ENCODE measurements at regions not wholly inside any gene's neighbourhood (a gene's known extent, or its start where the extent isn't known, plus 50 kb on each side); places are given as distances from the start of the nearest gene placed in this dataset.

GRCh38 chr3:178275793-178276192, 260.4 kb upstream of the KCNMB2 start:
- no peak overlapping the region for H3K27ac ChIP-seq (ENCODE audit: low read depth, low read length)
- no peak overlapping the region for H4K12ac ChIP-seq (ENCODE audit: low read depth, low read length)
- no peaks in the 10 kb centered on the region for H3K79me1 ChIP-seq (ENCODE audit: low read length)
- H3K4ac ChIP-seq (ENCODE audit: low read depth, low read length) = no peak overlapping the region
- no peaks in the 10 kb centered on the region for H3K36me3 ChIP-seq (ENCODE audit: control insufficient read depth in 1 of 2, insufficient read depth in 2 of 2, low read length in 2 of 2)
- no peak overlapping the region for H2BK5ac ChIP-seq (ENCODE audit: low read depth, low read length, poor library complexity)
- WGBS (ENCODE audit: extremely low coverage, insufficient coverage, insufficient read length) = no CpG with 5 or more reads among the region's 2 CpGs
- no peak overlapping the region for H2BK120ac ChIP-seq (ENCODE audit: insufficient read depth, low read length, poor library complexity)
- H3K9me3 ChIP-seq (ENCODE audit: insufficient read depth, low read depth, low read length) = no peaks in the 10 kb centered on the region
- H2AK5ac ChIP-seq (ENCODE audit: low read length) = no peak overlapping the region
- H3K23ac ChIP-seq (ENCODE audit: low read length) = no peak overlapping the region
- no peaks in the 10 kb centered on the region for H3K79me2 ChIP-seq (ENCODE audit: control insufficient read depth, insufficient read depth, low read length, poor library complexity)
- H3K14ac ChIP-seq (ENCODE audit: low read length) = no peak overlapping the region
- no peaks in the 10 kb centered on the region for H3K4me1 ChIP-seq (ENCODE audit: control insufficient read depth in 1 of 2, insufficient read depth in 2 of 2, low read length in 2 of 2)
- H3K4me2 ChIP-seq (ENCODE audit: low read length) = no peak overlapping the region
- no peak overlapping the region for H3K9ac ChIP-seq (ENCODE audit: low read length)
- H4K91ac ChIP-seq (ENCODE audit: low read depth, low read length) = no peak overlapping the region
- peak; percentile 30 to 75 for DNase-seq
- H3K18ac ChIP-seq (ENCODE audit: low read length) = no peak overlapping the region
- H4K8ac ChIP-seq (ENCODE audit: low read depth, low read length) = no peak overlapping the region
- H3K4me3 ChIP-seq (ENCODE audit: low read depth, low read length) = no peak overlapping the region
- H3K27me3 ChIP-seq (ENCODE audit: insufficient read depth, low read length) = no peaks in the 10 kb centered on the region
- no peak overlapping the region for H2BK12ac ChIP-seq (ENCODE audit: low read length)
- no peak overlapping the region for H2AFZ ChIP-seq (ENCODE audit: insufficient read depth, low read length, poor library complexity)

DNA sequence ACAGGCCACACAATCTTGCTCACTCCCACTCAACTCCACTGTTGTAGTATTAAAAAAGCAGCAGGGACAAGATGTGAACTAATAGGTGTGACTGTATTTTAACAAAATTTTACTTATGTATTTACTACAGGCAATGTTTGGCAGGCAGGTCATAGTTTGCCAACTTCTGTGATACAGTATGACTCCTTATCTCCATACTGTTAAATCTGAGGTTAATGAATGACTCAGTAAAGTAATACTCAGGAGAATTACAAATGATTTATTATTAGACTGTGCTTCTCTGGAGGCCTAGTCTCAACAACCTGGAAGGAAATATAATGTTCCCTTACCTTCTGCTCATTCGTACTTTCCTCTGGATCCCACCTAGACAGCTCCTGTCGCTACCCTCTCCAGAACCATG, 258.6 kb upstream of the KCNMB2 start:
- Histone ChIP-seq H3K4me3 (ENCODE audit: low read depth, low read length) (no peak overlapping the region), H2AFZ (ENCODE audit: insufficient read depth, low read length, poor library complexity) (no peak overlapping the region), H2BK5ac (ENCODE audit: low read depth, low read length, poor library complexity) (no peak overlapping the region), H2AK5ac (ENCODE audit: low read length) (no peak overlapping the region), H3K79me2 (ENCODE audit: control insufficient read depth, insufficient read depth, low read length, poor library complexity) (no peaks in the 10 kb centered on the region), H3K14ac (ENCODE audit: low read length) (no peak overlapping the region), H4K91ac (ENCODE audit: low read depth, low read length) (no peak overlapping the region), H3K27me3 (ENCODE audit: insufficient read depth, low read length) (no peaks in the 10 kb centered on the region), H3K18ac (ENCODE audit: low read length) (no peak overlapping the region), H2BK12ac (ENCODE audit: low read length) (no peak overlapping the region), H2BK120ac (ENCODE audit: insufficient read depth, low read length, poor library complexity) (no peak overlapping the region), H3K4me2 (ENCODE audit: low read length) (no peak overlapping the region), H3K79me1 (ENCODE audit: low read length) (no peaks in the 10 kb centered on the region), H3K27ac (ENCODE audit: low read depth, low read length) (no peak overlapping the region), H3K9ac (ENCODE audit: low read length) (no peak overlapping the region), H3K4me1 (ENCODE audit: control insufficient read depth in 1 of 2, insufficient read depth in 2 of 2, low read length in 2 of 2) (no peaks in the 10 kb centered on the region), H4K8ac (ENCODE audit: low read depth, low read length) (no peak overlapping the region), H4K12ac (ENCODE audit: low read depth, low read length) (no peak overlapping the region), H3K23ac (ENCODE audit: low read length) (no peak overlapping the region), H3K9me3 (ENCODE audit: insufficient read depth, low read depth, low read length) (no peaks in the 10 kb centered on the region), H3K36me3 (ENCODE audit: control insufficient read depth in 1 of 2, insufficient read depth in 2 of 2, low read length in 2 of 2) (no peaks in the 10 kb centered on the region), H3K4ac (ENCODE audit: low read depth, low read length) (no peak overlapping the region)
- no CpG with 5 or more reads among the region's 2 CpGs for WGBS (ENCODE audit: extremely low coverage, insufficient coverage, insufficient read length)
- no peak for DNase-seq

DNA sequence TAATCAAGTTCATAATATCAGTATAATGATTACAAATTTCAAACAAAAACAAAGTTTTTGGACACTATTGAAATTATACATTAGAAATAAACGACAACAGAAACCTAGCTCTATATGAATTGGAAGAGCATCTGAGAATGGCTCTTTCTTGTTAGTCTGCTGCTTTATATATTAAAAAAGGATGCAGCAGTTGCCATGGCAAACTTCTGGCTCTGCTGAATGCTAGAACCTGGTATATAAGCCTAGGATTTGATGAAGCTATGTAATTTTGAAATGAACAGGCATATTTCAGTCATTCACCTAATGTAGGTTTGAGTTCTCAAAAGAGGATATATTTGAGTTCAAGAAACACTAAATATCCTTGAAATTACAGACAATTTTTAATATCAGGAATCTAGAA, 252.7 kb upstream of the KCNMB2 start:
- Histone ChIP-seq H2BK12ac (ENCODE audit: low read length) (no peak overlapping the region), H3K4me3 (ENCODE audit: low read depth, low read length) (no peak overlapping the region), H4K91ac (ENCODE audit: low read depth, low read length) (no peak overlapping the region), H2AFZ (ENCODE audit: insufficient read depth, low read length, poor library complexity) (no peak overlapping the region), H3K18ac (ENCODE audit: low read length) (no peak overlapping the region), H3K27me3 (ENCODE audit: insufficient read depth, low read length) (no peaks in the 10 kb centered on the region), H3K79me2 (ENCODE audit: control insufficient read depth, insufficient read depth, low read length, poor library complexity) (no peaks in the 10 kb centered on the region), H3K4ac (ENCODE audit: low read depth, low read length) (no peak overlapping the region), H2BK5ac (ENCODE audit: low read depth, low read length, poor library complexity) (no peak overlapping the region), H4K8ac (ENCODE audit: low read depth, low read length) (no peak overlapping the region), H4K12ac (ENCODE audit: low read depth, low read length) (no peak overlapping the region), H3K36me3 (ENCODE audit: control insufficient read depth in 1 of 2, insufficient read depth in 2 of 2, low read length in 2 of 2) (peaks cover 0 to 2% of the 10 kb centered on the region in 2 experiments), H2AK5ac (ENCODE audit: low read length) (no peak overlapping the region), H3K23ac (ENCODE audit: low read length) (no peak overlapping the region), H2BK120ac (ENCODE audit: insufficient read depth, low read length, poor library complexity) (no peak overlapping the region), H3K9me3 (ENCODE audit: insufficient read depth, low read depth, low read length) (no peaks in the 10 kb centered on the region), H3K14ac (ENCODE audit: low read length) (no peak overlapping the region), H3K79me1 (ENCODE audit: low read length) (no peaks in the 10 kb centered on the region), H3K4me2 (ENCODE audit: low read length) (no peak overlapping the region), H3K9ac (ENCODE audit: low read length) (no peak overlapping the region), H3K27ac (ENCODE audit: low read depth, low read length) (no peak overlapping the region), H3K4me1 (ENCODE audit: control insufficient read depth in 1 of 2, insufficient read depth in 2 of 2, low read length in 2 of 2) (no peaks in the 10 kb centered on the region)
- no CpG with 5 or more reads among the region's 1 CpG for WGBS (ENCODE audit: extremely low coverage, insufficient coverage, insufficient read length)
- DNase-seq = no peak

DNA sequence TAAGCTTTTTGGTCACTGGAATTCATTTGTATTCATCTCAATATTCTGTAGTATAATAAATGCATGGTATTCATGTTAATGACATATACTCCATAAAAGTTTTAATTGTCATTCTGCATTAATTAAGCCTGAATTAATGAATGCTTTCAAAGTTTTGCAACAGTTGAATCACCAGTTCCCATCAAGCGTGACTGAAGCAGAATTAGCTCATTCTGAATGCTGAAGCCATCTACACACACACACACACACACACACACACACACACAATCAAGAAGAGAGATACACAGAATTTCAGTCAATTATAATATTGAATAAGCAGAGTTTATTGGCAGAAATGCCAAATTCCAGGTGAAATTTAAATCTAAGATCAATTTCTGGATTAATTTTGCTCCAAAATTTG, 252.1 kb upstream of the KCNMB2 start:
- no peak for DNase-seq
- Histone ChIP-seq H3K14ac (ENCODE audit: low read length) (no peak overlapping the region), H3K36me3 (ENCODE audit: control insufficient read depth in 1 of 2, insufficient read depth in 2 of 2, low read length in 2 of 2) (peaks cover 0 to 2% of the 10 kb centered on the region in 2 experiments), H3K9me3 (ENCODE audit: insufficient read depth, low read depth, low read length) (no peaks in the 10 kb centered on the region), H3K18ac (ENCODE audit: low read length) (no peak overlapping the region), H4K8ac (ENCODE audit: low read depth, low read length) (no peak overlapping the region), H3K4me1 (ENCODE audit: control insufficient read depth in 1 of 2, insufficient read depth in 2 of 2, low read length in 2 of 2) (no peaks in the 10 kb centered on the region), H2AK5ac (ENCODE audit: low read length) (no peak overlapping the region), H2BK120ac (ENCODE audit: insufficient read depth, low read length, poor library complexity) (no peak overlapping the region), H4K91ac (ENCODE audit: low read depth, low read length) (no peak overlapping the region), H2AFZ (ENCODE audit: insufficient read depth, low read length, poor library complexity) (no peak overlapping the region), H3K79me1 (ENCODE audit: low read length) (no peaks in the 10 kb centered on the region), H4K12ac (ENCODE audit: low read depth, low read length) (no peak overlapping the region), H3K27me3 (ENCODE audit: insufficient read depth, low read length) (no peaks in the 10 kb centered on the region), H3K9ac (ENCODE audit: low read length) (no peak overlapping the region), H2BK12ac (ENCODE audit: low read length) (no peak overlapping the region), H3K4ac (ENCODE audit: low read depth, low read length) (no peak overlapping the region), H3K4me2 (ENCODE audit: low read length) (no peak overlapping the region), H3K4me3 (ENCODE audit: low read depth, low read length) (no peak overlapping the region), H3K79me2 (ENCODE audit: control insufficient read depth, insufficient read depth, low read length, poor library complexity) (no peaks in the 10 kb centered on the region), H3K27ac (ENCODE audit: low read depth, low read length) (no peak overlapping the region), H2BK5ac (ENCODE audit: low read depth, low read length, poor library complexity) (no peak overlapping the region), H3K23ac (ENCODE audit: low read length) (no peak overlapping the region)
- WGBS (ENCODE audit: extremely low coverage, insufficient coverage, insufficient read length) = no CpG with 5 or more reads among the region's 1 CpG

Measured in trophoblast cell (in vitro differentiated cells and primary cell).